Cerebellar nuclear complex (tissue), 1 donor: ENCODE measurements at regions not wholly inside any gene's neighbourhood (a gene's known extent, or its start where the extent isn't known, plus 50 kb on each side); places are given as distances from the start of the nearest gene placed in this dataset.
"Not testable (repeated sequence)": the region's sequence is repeated elsewhere in the genome, so short reads cannot be mapped to it uniquely, and the experiment has no call there.

Source experiments
- DNase-seq, 2 experiments: peaks; one replicate each; lab custom pipeline; 2025; lab: John Stamatoyannopoulos, UW

GRCh38 chr22:22977479-22978200 lies 90.0 kb downstream of the IGLL5 start:
- DNase-seq, result no peak

DNA sequence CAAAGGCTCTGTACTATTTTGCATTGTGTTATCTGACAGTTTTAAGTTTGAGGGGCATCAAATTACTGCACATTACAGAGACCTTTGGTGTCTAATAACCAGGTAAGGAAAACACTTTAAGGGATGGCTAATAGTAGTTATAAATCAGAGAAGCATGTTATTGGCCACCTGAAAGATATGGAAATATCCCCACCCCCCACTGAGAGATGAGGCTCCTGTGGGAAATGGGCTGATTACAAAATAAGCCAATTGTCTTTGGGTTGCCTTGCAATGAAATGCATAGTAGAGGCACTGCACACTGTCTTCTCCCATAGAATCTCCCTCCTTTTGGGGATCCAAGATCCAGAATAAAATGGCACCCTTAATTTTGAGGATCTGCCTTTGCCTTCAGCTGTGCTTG lies 91.0 kb downstream of the IGLL5 start:
- no peak for DNase-seq

DNA sequence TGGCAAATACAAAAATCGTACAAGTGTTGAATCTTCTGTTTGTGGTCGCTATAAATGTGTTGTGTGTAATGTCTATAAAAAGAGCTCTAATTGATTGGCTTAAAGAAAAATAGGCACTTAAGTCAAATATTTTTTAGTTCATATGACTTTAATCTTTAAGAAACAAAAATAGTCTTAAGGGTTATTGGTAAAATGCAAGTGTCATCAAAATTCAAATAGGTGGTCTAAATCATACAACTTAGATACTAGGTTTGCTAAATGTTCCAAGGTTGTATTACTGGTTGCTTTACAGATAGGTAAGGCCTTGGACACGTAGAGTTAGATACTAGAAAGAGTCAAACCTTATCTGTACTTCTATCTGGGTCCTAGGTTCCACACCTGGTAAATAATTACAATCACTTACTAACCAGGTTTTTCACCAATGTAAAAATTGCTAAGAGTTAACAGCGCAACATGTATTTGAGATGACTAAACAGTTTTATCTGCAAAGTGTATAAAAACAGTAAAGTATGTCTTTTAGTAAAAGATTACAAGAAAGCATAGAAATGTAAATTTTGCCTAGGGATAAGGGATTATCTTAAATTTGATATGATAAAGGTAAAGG lies 91.1 kb upstream of the GNAZ start:
- no peak for DNase-seq

DNA sequence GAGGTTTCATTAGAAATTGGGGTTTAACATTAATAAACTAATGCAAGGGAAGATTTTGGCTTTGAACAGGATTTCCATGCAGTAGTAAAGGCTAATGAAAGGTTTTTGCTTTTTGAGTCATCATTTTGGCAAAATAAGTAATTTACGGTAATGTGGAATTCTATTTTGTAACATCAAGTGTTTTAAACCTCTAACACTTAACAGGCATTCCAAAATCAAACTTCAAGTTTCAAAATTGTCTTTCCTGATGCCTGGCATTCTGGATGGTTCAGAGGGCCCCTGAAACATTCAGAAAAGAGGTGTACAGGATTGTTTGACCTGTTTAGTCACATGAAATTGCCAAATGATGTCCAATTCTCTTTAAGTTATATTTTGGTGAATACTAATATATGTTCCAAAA lies 90.4 kb upstream of the GNAZ start:
- DNase-seq, result no peak

DNA sequence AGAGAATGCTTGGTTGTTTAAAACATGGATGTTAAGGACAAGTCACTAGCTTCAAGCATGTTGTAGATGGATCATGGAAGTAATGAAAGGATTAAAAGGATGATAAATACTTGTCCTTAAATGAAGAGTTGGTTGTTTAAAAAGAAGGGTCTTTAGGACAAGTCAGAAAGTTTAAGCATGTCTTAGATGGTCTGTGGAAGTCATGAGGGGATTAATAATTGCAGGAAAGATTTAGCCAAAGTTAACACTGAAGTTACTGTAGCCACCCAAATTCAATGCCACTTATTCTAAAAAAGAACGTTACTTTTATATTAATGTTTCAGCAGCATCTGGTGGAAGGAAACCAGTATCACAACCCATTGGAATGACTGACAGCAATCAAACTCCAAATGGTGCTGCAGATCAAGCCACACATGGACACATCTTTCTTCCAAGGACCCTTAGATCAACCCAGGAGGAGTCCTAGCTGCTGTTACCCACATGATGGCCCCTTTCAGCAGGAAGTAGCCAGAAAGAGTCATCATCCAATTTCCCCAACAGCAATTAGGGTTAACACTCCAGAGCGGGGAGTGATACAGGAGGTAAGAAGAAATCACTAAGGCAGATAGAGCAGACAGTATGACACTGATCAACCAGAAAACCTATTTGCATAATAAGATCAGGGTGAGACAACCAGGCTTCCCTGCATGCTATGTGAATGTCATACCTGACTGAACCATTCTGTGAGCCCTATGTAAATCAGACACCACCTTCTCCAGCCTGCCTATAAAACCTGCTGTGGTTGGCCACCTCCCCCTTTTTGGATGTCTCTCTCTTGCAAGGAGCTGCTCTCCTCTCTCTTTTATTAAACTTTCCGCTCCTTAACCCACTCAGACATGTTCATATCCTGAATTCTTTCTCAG lies 88.4 kb upstream of the GNAZ start:
- no peak for DNase-seq

DNA sequence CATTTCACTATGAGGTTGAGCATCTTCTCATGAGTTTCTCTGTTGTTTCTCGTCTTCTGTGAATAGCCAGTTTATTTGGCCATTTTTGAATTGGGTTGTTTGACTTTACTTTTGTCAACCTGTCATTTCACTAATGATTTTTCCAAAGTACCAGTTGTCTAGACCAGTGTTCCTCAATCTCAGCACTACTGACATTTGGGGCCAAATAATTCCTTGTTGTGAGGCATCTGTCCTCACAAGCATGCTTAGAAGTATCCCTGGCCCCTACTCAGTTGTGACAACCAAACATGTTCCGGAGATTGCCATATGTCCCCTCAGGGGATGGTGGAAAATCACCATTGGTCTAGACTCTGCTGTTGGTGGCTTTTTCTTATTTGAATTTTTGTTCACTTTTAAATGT lies 87.7 kb upstream of the GNAZ start:
- no peak for DNase-seq

DNA sequence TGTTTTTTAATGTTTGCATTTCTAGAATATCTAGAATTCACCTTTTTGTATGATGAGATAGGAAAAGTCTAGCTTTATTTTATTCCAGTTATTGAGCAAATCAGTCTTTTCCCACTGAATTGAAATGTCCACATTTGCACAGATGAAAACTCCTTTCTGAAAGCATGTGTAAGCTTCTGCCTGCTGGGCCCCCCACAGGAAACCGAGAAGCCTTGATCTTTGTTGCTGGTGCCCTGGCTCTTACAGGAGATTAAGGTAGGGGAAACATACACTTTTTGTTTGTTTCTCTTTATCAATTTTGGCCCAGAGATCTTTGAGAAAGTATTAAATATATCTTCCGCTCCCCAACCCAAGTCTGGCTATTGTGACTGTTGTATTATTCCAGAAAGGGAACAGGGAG lies 87.2 kb upstream of the GNAZ start:
- no peak for DNase-seq

GRCh38 chr22:22983816-22984215 lies 86.5 kb upstream of the GNAZ start:
- no peak for DNase-seq

- DNase-seq, result no peak
Measured at GRCh38 chr22:22984967-22985366, 85.4 kb upstream of the GNAZ start.

DNA sequence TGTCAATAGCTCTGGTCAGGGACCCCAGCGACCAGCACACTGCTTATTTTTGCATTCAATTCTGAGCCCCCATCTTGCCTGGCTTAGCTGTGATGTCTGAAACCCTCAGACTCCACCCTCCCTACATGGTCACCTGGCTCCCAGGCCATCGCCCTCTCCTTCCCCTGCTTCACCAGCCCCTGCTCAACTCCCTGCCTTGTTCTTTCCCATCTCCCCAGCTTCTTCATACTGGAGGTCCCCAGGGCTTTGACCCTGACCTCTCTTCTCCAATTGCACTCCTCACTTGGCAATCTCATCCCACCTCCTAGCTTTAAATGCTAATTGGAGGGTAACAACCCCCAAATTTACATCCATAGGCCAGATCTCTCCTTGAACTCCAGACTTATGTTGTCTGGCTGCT lies 84.3 kb upstream of the GNAZ start:
- DNase-seq, result no peak

DNA sequence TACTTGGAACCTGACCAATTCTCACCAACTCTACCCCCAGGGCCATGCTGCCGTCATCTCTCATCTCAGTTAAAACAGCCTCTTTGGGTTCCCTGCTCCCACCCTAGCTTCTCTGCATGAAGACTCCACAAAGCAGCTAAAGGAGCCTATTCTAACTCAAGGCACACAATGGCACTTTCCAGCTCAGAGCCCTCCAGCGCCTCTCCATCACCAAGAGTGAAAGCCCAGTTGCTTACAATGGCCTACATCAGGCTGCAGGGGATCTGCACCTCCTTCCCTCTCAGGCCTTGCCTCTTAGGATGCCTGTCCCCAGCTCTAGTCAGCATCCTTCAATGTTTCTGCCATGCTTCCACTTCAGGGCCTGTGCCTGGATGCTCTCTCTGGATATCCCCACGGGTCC lies 83.7 kb upstream of the GNAZ start:
- DNase-seq, result no peak

DNA sequence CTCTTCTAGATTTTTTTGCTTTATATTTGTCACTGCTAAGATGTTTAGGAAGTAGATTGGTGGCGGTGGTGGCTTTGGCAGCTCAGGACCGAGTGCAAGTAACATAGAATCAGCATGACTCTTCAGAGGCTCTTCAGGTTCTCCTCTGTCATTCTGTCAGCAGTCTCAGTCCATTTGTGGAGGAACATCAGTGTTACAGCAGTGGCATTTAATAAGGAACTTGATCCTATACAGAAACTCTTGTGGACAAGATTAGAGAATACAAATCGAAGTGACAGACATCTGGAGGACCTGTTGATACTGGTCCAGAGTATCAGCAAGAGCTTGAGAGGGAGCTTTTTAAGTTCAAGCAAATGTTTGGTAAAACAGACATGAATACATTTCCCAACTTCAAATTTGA lies 82.2 kb upstream of the GNAZ start:
- no peak for DNase-seq

DNA sequence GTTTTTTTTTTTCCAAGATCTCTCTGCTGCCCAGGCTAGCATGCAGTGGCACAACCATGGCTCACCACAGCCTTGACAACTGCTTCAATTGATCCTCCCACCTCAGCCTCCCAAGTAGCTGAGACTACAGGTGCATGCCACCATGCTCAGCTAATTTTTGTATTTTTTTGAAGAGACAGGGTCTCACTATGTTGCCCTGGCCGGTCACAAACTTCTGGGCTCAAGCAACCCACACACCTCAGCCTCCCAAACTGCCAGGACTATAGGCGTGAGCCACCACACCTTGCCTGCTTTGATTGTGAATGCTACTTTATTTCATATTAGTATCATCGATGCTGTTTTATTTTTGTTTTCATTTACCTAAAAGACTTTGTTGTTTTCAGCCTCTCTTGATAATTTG lies 81.5 kb upstream of the GNAZ start:
- no peak for DNase-seq

GRCh38 chr22:22989856-22990255 lies 80.5 kb upstream of the GNAZ start:
- no peak for DNase-seq

- not testable (repeated sequence) for DNase-seq
Measured at GRCh38 chr22:22990711-22991505, 79.4 kb upstream of the GNAZ start.

DNA sequence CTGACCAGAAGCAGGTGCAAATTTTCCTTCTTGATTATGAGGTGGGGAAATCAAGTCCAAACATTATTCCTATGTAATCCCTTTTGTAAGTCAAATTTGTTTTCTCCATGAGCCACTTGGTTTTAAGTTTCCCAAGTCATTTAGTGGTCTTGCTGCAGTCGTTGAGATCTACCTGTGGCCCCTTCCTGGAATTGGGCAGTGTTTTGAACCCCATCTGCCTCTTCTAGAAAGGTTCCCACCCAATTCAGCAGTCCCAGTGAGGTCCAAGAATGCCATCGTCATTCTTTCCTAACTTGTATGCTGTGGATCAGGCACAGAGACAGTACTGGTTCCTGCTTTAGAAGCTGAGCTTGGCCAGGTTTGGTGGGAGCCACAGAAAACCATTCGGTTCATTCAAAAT lies 77.8 kb upstream of the GNAZ start:
- no peak for DNase-seq

DNA sequence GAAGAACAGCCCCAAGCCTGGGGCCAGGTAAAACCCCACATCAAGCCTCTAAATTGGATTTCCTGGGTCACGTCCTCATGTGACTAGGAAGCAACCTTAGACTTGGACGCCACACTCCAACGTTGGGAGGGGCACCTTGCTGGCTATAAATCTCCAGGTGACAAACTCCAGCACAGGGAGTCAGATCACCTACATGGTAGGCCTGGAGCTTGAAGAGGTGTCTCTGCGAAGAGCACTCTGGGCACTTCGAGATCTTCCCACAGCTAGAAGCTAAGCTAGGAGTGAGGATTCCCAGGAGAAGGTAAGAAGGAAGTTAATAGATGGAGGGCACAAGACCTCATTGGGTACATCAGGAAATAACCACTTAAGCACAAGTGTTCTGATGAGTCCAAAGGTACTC lies 77.1 kb upstream of the GNAZ start:
- no peak for DNase-seq

- DNase-seq, result no peak
Measured at GRCh38 chr22:22995166-22995565, 75.2 kb upstream of the GNAZ start.

GRCh38 chr22:22996511-22997261 lies 73.6 kb upstream of the GNAZ start:
- DNase-seq, result no peak

DNA sequence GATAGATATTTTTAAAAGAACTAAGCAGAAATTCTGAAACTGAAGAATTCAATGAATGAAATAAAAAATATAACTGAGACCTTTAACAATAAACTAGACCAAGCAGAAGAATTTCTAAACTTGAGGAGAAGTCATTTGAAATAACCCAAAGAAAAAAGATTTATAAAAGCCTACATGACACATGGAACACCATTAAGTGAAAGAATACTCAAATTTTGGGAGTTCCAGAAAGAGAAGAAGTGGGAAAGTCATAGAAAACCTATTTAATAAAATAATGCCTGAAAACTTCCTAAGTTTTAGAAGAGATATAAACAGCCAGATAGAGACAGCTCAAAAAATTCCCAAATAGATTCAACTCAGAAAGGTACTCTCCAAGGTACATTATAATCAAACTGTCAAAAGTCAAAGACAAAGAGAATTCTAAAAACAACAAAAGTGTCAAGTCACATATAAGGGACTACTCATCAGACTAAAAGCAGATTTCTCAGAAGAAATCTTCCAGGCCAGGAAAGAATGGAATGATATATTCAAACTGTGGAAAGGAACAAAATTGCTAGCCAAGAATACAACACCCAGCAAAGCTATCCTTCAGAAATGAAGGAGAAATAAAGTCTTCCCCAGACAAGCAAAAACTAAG lies 72.9 kb upstream of the GNAZ start:
- DNase-seq, result no peak

DNA sequence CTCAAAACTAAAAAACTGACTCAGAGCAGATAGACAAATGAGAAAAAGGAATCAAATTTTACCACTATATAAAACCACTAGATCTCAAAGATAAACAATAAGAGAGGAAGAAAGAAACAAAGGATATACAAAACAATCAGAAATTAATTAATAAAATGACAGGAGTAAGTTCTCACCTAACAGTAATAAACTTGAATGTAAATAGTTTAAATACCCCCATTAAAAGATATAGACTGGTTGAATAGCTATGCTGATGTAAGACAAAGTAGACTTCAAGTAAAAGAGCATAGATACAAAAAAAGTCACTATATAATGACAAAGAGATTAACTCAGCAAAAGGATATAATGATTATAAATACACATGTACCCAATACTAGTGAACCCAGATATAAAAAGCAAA lies 72.3 kb upstream of the GNAZ start:
- DNase-seq, result no peak
